ENCODE measurements at regions not wholly inside any gene's neighbourhood (a gene's known extent, or its start where the extent isn't known, plus 50 kb on each side); places are given as distances from the start of the nearest gene placed in this dataset.

DNA sequence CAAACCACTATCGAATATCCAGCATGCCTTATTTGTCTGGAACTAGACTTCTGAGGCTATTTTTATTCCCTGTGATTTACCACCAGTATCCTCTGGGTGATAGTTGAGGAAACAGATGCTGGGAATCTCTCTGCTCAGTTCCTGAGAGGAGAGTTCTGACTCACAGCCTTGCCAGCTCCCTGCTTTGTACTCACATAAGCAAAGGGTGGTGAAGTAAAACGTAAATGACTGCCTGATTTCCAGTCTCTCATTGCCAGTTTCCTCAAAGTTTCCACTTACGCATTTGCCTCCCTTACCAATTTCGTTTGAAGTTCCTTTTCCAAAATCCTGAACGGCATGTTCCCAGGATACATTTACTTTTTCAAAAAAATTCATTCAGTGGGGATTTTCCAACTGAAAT, 69.2 kb upstream of the HNRNPA3 start:
- ChIA-PET CTCF (interaction anchor here (0.8 kb wide), 1 partner anchor 659 kb away, joined by 12 read pairs; no protein-coding TSS in a partner anchor), POLR2A (ENCODE audit: unreplicated experiment) (no interaction called here)
- TF ChIP-seq EZH2 (IDR thresholded peaks at IDR 0.05; ENCODE audit: low read length, unreplicated experiment) (no peak), CTCF (conservative IDR thresholded peaks at IDR 0.05; ENCODE audit: low read depth, low read length) (no peak), EZH2phosphoT487 (IDR thresholded peaks at IDR 0.05; ENCODE audit: borderline replicate concordance, low read length) (no peak)
- no peaks in the 10 kb centered on the region for H3K9me2 ChIP-seq (replicated peaks; ENCODE audit: low read length)
- BruUV-seq (replicated peaks), result no TSS peak
- no peak overlapping the region for H3K4me3 ChIP-seq (ENCODE audit: low read length)
- no peaks in the 10 kb centered on the region for H3K36me3 ChIP-seq (ENCODE audit: low read depth, low read length)
- H3K4me2 ChIP-seq (ENCODE audit: low read length), result no peak overlapping the region
- peaks cover 6% of the 10 kb centered on the region; the same call in 1 of the 2 replicates for H3K4me1 ChIP-seq (ENCODE audit: insufficient read depth, low read length)
- ATAC-seq, result peak; percentile 85
- H4K20me1 ChIP-seq (ENCODE audit: low read length), result no peaks in the 10 kb centered on the region
- no peak overlapping the region for H2AFZ ChIP-seq (ENCODE audit: low read length)
- H3K27me3 ChIP-seq (ENCODE audit: low read length), result peaks cover 50% of the 10 kb centered on the region
- H3K9ac ChIP-seq (ENCODE audit: low read length), result no peak overlapping the region
- H3F3A ChIP-seq (ENCODE audit: low read length, unreplicated experiment), result no peaks in the 10 kb centered on the region
- no peaks in the 10 kb centered on the region for H3K9me3 ChIP-seq (ENCODE audit: low read length)
- no peak overlapping the region for H3K27ac ChIP-seq (ENCODE audit: low read length)
- DNase-seq, result peak; percentile 55
- intact Hi-C loops (cut with micrococcal nuclease), result loop anchor here (2.0 to 10.0 kb wide), 3 partner anchors 27 to 611 kb away; no protein-coding TSS in a partner anchor
- no peaks in the 10 kb centered on the region for H3K79me2 ChIP-seq (ENCODE audit: low read length)

- Histone ChIP-seq H2AFZ (ENCODE audit: low read length) (no peak overlapping the region), H3K9me3 (ENCODE audit: low read length) (no peaks in the 10 kb centered on the region), H3K9ac (ENCODE audit: low read length) (no peak overlapping the region), H3F3A (ENCODE audit: low read length, unreplicated experiment) (no peaks in the 10 kb centered on the region), H3K36me3 (ENCODE audit: low read depth, low read length) (no peaks in the 10 kb centered on the region), H3K27ac (ENCODE audit: low read length) (no peak overlapping the region), H3K4me3 (ENCODE audit: low read length) (no peak overlapping the region), H3K4me1 (ENCODE audit: insufficient read depth, low read length) (peaks cover 9% of the 10 kb centered on the region; the same call in 1 of the 2 replicates), H3K79me2 (ENCODE audit: low read length) (no peaks in the 10 kb centered on the region), H3K4me2 (ENCODE audit: low read length) (no peak overlapping the region), H3K27me3 (ENCODE audit: low read length) (peaks cover 46% of the 10 kb centered on the region), H3K9me2 (replicated peaks; ENCODE audit: low read length) (no peaks in the 10 kb centered on the region), H4K20me1 (ENCODE audit: low read length) (no peaks in the 10 kb centered on the region)
- DNase-seq, result peak; percentile 77
- CTCF ChIA-PET, result interaction anchor here (0.6 to 1.0 kb wide), 2 partner anchors 493 to 1051 kb away, joined by 3 to 5 read pairs; no protein-coding TSS in a partner anchor
- ATAC-seq, result no peak; the same call in 1 of the 2 replicates
- intact Hi-C loops (cut with micrococcal nuclease), result loop anchor here (1.0 to 10.0 kb wide), 7 partner anchors 122 to 1035 kb away; no protein-coding TSS in a partner anchor
- POLR2A ChIA-PET (ENCODE audit: unreplicated experiment), result no interaction called here
- BruUV-seq (replicated peaks), result no TSS peak
- no peak for TF ChIP-seq EZH2phosphoT487 (IDR thresholded peaks at IDR 0.05; ENCODE audit: borderline replicate concordance, low read length)
- TF ChIP-seq EZH2 (IDR thresholded peaks at IDR 0.05; ENCODE audit: low read length, unreplicated experiment), result no peak
- peak; percentile 77 for TF ChIP-seq CTCF (conservative IDR thresholded peaks at IDR 0.05; ENCODE audit: low read depth, low read length)
Measured at GRCh38 chr2:177147093-177147694, 65.4 kb upstream of the HNRNPA3 start.
